T47D (cell line): ENCODE measurements at regions not wholly inside any gene's neighbourhood (a gene's known extent, or its start where the extent isn't known, plus 50 kb on each side); places are given as distances from the start of the nearest gene placed in this dataset.

Source experiments
- DNase-seq, 2 experiments: peaks; one replicate each; pipeline versions ENCODE4 v3.0.0 to v3.0.0-alpha.2; 2011 to 2012; ENCODE audit warnings: low read depth in 1 of 2, low spot score in 1 of 2
- JUND ChIP-seq: IDR thresholded peaks from 2 replicates; pipeline ENCODE4 v1.6.1; 2012; ENCODE audit warnings: low read depth
- in situ Hi-C: cut with HindIII; loops from 2 replicates; pipeline ENCODE4 v1.10.0; 2016; ENCODE audit warnings: low sequenced_read_pairs, low pct_unique_long_range_greater_than_20kb

DNA sequence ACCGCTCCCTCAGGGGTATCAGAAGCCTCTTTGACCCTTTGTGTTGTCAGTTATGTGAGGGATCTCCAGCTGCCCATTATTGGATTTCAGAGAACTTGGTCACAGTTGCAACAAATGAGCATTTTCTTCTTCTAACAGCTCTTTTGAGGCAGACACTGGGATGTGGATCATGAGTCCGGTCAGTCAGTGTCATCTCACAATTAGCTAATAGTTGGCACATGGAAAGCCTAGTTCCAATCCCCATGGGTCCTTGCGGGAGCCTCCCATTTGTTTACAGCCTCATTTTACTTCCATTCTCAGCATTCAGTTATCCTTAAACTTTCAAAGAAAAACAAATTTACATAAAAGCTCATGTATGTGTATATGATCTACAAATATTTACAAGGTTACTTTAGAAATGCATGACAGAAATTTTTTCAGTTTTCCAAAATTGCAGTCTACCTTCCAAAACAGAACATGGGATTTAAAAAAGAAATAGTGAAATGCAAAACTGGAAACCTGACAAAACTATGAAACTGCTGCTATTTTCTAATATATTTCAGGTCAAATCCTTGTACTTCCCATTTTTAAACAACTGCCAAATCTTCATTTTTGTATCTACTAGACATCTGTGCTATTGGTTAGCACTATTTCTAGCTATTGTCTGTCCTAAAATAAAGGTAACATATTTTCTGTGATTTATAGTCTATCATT, 547.1 kb upstream of the ZEB2 start:
- no peak for TF ChIP-seq JUND
- in situ Hi-C loops: no loop called here
- no peak for DNase-seq

GRCh38 chr2:145066151-145066661, 546.3 kb upstream of the ZEB2 start:
- TF ChIP-seq JUND: no peak
- no peak for DNase-seq
- in situ Hi-C loops: no loop called here

DNA sequence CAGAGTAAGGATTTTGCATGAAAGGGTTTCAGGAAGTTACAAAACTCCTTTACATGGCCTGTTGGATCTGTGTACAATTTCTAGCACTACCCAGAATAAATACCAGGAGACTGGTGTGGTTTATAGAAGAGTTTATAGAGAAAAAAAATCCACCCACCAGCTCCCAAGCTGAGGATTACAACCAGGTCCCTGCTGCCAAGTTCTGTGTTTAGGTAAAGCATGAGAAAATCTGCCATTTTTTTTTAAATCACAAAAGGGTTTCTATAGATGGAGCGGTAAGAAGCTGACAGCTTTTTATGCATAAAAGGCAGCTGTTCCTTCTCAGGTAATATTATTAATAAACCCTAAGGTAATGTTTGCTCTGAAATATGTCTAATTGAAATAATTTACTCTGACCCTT, 545.4 kb upstream of the ZEB2 start:
- DNase-seq: no peak
- in situ Hi-C loops: no loop called here

DNA sequence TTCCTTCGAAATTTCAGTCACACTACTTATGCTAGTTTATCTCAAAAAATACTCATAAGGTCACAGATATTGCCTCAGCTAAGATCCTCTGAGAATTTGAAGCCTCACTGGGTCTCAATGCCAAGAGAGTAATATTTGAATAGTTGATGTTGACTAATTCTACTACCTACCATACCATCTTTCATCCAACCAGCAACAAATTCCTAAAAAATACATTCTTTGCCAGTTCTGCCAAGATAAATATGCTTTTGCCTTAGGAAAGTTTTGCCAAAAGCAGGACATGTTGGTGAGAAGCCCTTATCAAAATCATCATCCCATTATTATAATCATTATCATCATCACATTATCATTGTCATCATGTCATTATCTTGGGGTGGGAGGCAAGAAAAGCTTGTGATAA, 544.6 kb upstream of the ZEB2 start:
- no peak for DNase-seq
- in situ Hi-C loops: no loop called here
- no peak for TF ChIP-seq JUND

More for the DNA sequence above, 545.4 kb upstream of the ZEB2 start:
- TF ChIP-seq JUND: no peak

DNA sequence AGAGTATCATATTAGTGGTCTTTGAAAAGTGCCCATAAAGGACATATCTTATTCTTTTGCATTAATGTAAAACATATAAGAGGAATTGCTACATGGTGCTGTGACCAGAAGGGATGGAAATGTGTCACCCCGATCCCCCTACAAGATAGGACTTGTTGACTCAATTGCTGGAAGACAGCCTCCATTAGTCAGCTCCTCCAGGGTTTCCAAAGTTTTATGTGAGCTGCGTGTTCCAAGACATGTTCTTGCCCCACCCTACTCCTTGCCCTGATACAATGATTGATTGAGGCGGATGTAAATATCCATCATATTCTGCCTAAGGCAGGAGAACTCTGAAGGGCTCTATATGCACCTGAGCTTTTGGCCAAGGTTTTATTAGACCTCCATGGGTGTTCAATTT, 541.0 kb upstream of the ZEB2 start:
- no peak for TF ChIP-seq JUND
- DNase-seq: no peak
- in situ Hi-C loops: no loop called here

DNA sequence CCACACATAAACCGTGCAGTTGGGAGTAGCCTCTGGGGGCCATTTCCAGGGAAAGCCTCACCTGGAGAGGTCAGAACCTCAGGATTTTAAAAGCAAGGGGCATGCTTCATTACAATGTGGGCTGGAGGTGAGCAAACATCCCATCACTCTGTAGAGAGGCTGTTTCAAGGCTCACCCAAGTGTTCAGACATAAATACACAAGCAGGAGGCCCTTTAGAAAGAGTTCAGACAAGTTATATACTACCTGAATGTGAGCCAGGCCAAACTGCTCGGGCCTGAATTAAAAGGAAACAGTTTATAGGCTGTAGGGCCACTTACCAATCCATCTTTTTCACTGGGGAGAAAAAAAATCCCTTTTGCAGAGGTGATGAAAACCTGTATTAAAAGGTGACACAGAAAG, 540.0 kb upstream of the ZEB2 start:
- in situ Hi-C loops: no loop called here
- DNase-seq: no peak
- no peak for TF ChIP-seq JUND

DNA sequence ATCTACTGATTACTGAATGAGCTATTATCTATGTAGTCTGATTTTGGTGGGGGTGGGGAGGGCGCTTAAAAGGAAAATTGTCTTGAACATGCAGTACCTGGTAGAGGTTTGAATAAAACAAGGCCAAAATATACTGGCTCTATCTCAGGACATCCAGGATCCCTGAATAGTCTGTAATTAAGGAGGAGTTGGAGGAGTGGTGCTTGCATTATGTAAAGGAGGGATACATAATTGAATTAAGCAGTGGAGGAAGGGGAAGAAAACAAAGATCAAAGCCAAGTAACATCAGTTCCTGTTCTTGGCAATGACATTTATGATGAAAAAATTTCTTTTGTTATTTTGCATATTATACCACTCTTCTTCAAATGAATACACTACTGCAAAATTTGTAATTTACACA, 539.4 kb upstream of the ZEB2 start:
- in situ Hi-C loops: no loop called here
- no peak for DNase-seq
- no peak for TF ChIP-seq JUND

GRCh38 chr2:145058457-145058856, 538.5 kb upstream of the ZEB2 start:
- no peak for TF ChIP-seq JUND
- in situ Hi-C loops: no loop called here
- DNase-seq: no peak

- no peak for TF ChIP-seq JUND
- no peak for DNase-seq
- in situ Hi-C loops: no loop called here
Observed at GRCh38 chr2:145055651-145056050, 535.7 kb upstream of the ZEB2 start.

DNA sequence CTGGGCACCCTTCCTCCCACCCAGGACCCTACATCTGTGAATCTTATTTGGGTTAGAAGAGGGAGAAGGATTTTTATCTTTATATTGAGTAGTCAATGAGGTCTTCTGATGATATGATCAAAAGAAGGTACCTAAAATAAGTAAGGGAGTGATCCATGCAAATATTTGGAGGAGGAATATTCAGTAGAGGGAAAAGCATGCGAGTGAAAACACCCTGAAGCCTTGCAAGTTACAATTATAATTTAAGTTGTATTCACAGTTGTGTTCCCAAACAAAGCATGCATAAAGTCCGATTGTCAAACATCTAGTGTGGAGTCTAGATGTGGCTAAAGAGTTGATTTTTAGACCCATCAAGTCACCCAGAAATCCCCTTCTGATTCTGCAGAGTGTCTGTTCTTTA, 530.2 kb upstream of the ZEB2 start:
- DNase-seq: no peak
- no peak for TF ChIP-seq JUND
- in situ Hi-C loops: no loop called here

DNA sequence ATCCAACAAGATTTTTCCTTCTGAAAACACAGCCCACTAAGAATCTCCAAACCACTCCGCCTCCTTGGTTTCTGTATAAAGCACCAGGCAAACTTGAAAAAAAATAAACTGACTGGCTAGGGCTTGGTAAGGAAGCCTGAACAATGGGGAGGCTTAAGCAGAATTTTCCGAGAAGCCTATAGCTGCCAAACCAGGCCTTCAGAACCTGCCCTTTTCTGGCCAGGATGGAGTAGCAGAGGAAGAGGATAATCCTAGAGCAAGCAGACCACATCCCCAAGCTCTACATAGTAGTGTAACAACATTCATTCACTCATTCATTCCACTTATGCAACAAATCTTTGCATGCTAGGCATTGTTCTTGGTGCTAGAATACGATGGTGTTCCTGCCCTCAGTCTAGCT, 529.6 kb upstream of the ZEB2 start:
- DNase-seq: no peak
- in situ Hi-C loops: no loop called here
- no peak for TF ChIP-seq JUND

DNA sequence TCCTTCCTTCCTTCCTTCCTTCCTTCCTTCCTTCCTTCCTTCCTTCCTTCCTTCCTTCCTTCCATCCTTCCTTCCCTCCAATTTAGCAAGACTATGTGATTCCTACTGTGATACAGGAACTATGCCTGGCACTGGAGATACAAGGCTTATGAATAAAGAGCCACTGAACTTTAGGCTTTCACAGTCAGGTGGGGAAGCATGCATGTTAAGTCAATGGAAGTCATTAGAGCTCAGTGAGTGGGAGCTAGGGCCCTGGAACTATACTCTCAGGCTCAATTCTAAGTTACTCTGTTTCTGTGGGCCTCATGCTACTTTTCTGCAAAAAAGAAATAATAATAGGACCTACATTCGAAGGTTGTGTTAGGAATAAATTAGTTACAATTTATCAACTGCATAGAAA, 527.6 kb upstream of the ZEB2 start:
- DNase-seq: no peak
- TF ChIP-seq JUND: no peak
- in situ Hi-C loops: no loop called here

- DNase-seq: no peak
- in situ Hi-C loops: no loop called here
- no peak for TF ChIP-seq JUND
Observed at GRCh38 chr2:145044491-145044890, 524.6 kb upstream of the ZEB2 start.

- in situ Hi-C loops: no loop called here
- no peak for TF ChIP-seq JUND
Observed at GRCh38 chr2:145043399-145043834, 523.5 kb upstream of the ZEB2 start.

GRCh38 chr2:145041706-145042105, 521.8 kb upstream of the ZEB2 start:
- no peak for DNase-seq
- TF ChIP-seq JUND: no peak
- in situ Hi-C loops: no loop called here

More at GRCh38 chr2:145043399-145043834, 523.5 kb upstream of the ZEB2 start:
- no peak for DNase-seq
